Skeletal muscle tissue (tissue), 3 donors: ENCODE measurements at regions not wholly inside any gene's neighbourhood (a gene's known extent, or its start where the extent isn't known, plus 50 kb on each side); places are given as distances from the start of the nearest gene placed in this dataset.
A peak's percentile ranks its signal among the peaks of the same experiment; 100 is the strongest.

Experiments used
- H3K27ac ChIP-seq: one replicate; pipeline ENCODE4 v1.7.0; 2013; ENCODE audit warnings: mild to moderate bottlenecking, low read depth, low read length, inconsistent platforms
- H3K27me3 ChIP-seq, 3 donors: one replicate each; pipeline ENCODE4 v1.7.0; 2013; ENCODE audit warnings: low read length in 3 of 3; ENCODE audit not compliant: control insufficient read depth in 3 of 3, insufficient read depth in 3 of 3
- H3K36me3 ChIP-seq, 3 donors: one replicate each; pipeline ENCODE4 v1.7.0; 2013; ENCODE audit warnings: low read length in 3 of 3; ENCODE audit not compliant: control insufficient read depth in 3 of 3, insufficient read depth in 3 of 3
- H3K4me1 ChIP-seq, 3 donors: one replicate each; pipeline ENCODE4 v1.7.0; 2013; ENCODE audit warnings: low read length in 3 of 3, mild to moderate bottlenecking in 3 of 3; ENCODE audit not compliant: control insufficient read depth in 3 of 3, insufficient read depth in 3 of 3
- H3K4me3 ChIP-seq, 3 donors: one replicate each; pipeline ENCODE4 v1.7.0; 2013; ENCODE audit warnings: low read length in 3 of 3
- H3K9ac ChIP-seq, 3 donors: one replicate each; pipeline ENCODE4 v1.7.0; 2013; ENCODE audit warnings: low read length in 3 of 3, mild to moderate bottlenecking in 3 of 3, moderate library complexity in 2 of 3, low read depth in 1 of 3
- H3K9me3 ChIP-seq, 3 donors: one replicate each; pipeline ENCODE4 v1.7.0; 2013; ENCODE audit warnings: low read length in 3 of 3; ENCODE audit not compliant: control insufficient read depth in 3 of 3
- donor health status: Osteomylitis.

- Histone ChIP-seq H3K27ac (no peak overlapping the region), H3K36me3 (no peaks in the 10 kb centered on the region), H3K4me1 (no peaks in the 10 kb centered on the region), H3K27me3 (peaks cover 0 to 2% (median 0%) of the 10 kb centered on the region in 3 donors), H3K4me3 (no peak overlapping the region), H3K9ac (no peak overlapping the region), H3K9me3 (no peaks in the 10 kb centered on the region)
Observed at GRCh38 chr10:108523016-108523800, 1358.7 kb upstream of the SORCS1 start.

- Histone ChIP-seq H3K4me3 (no peak overlapping the region), H3K4me1 (no peaks in the 10 kb centered on the region), H3K9ac (no peak overlapping the region), H3K27me3 (peaks cover 0 to 2% (median 0%) of the 10 kb centered on the region in 3 donors), H3K36me3 (no peaks in the 10 kb centered on the region), H3K9me3 (no peaks in the 10 kb centered on the region), H3K27ac (no peak overlapping the region)
Observed at GRCh38 chr10:108521827-108522492, 1357.5 kb upstream of the SORCS1 start.

GRCh38 chr10:108515821-108516220 is 1351.3 kb upstream of the SORCS1 start:
- Histone ChIP-seq H3K9me3 (no peaks in the 10 kb centered on the region), H3K4me1 (no peaks in the 10 kb centered on the region), H3K9ac (no peak overlapping the region), H3K27ac (no peak overlapping the region), H3K27me3 (peaks cover 0 to 2% (median 0%) of the 10 kb centered on the region in 3 donors), H3K4me3 (no peak overlapping the region), H3K36me3 (no peaks in the 10 kb centered on the region)

GRCh38 chr10:108500396-108500795 is 1335.9 kb upstream of the SORCS1 start:
- H3K9ac ChIP-seq, result no peak overlapping the region
- H3K4me3 ChIP-seq, result no peak overlapping the region
- H3K9me3 ChIP-seq, result no peaks in the 10 kb centered on the region
- no peaks in the 10 kb centered on the region for H3K36me3 ChIP-seq
- no peak overlapping the region for H3K27ac ChIP-seq
- no peaks in the 10 kb centered on the region for H3K4me1 ChIP-seq
- H3K27me3 ChIP-seq, result no peaks in the 10 kb centered on the region

DNA sequence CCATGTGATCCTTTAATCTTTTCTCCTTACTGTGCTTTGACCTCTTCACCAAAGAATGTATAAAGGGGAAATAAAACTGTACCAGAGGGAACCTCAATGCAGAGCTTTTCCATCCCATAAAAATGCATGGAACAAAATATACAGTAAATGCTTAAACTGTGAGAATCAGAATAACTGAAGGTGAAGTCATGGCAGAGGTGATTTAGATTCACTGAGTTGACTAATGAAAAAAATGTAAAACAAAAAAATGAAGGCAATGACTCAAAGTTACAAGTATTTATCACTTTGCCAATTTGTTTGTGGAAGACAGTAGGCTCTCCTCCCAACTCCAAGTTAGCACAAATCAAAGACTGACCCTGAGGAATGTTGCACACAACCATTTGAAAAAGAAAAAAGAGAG is 1331.6 kb upstream of the SORCS1 start:
- Histone ChIP-seq H3K36me3 (no peaks in the 10 kb centered on the region), H3K9ac (no peak overlapping the region), H3K27me3 (no peaks in the 10 kb centered on the region), H3K27ac (no peak overlapping the region), H3K4me3 (no peak overlapping the region), H3K9me3 (no peaks in the 10 kb centered on the region), H3K4me1 (no peaks in the 10 kb centered on the region)

DNA sequence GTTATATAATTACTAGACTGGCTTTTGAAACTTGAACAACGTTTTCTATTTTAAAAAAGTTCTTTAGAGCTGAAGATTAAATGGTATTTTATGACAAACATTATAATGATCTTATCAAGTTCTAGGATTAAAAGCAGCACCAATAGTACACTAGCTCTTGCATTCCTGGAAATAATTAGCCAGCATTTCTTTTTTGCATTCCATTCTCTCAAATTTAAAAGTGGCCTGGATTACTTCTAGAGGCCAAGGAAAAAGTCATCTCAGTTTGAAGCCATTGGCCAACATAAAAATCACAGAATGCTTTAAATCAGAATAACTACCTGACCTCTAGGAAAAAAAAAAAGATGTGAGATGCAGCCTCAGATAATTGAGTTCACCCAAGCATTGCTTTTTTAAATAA is 1326.4 kb upstream of the SORCS1 start:
- Histone ChIP-seq H3K27ac (no peak overlapping the region), H3K9me3 (no peaks in the 10 kb centered on the region), H3K4me1 (no peaks in the 10 kb centered on the region), H3K4me3 (no peak overlapping the region), H3K36me3 (no peaks in the 10 kb centered on the region), H3K9ac (no peak overlapping the region), H3K27me3 (no peaks in the 10 kb centered on the region)

GRCh38 chr10:108471420-108471819 is 1306.9 kb upstream of the SORCS1 start:
- H3K9ac ChIP-seq, result no peak overlapping the region
- H3K9me3 ChIP-seq, result no peaks in the 10 kb centered on the region
- no peaks in the 10 kb centered on the region for H3K4me1 ChIP-seq
- peaks cover 0 to 4% (median 3%) of the 10 kb centered on the region in 3 donors for H3K27me3 ChIP-seq
- H3K27ac ChIP-seq, result no peak overlapping the region
- H3K36me3 ChIP-seq, result no peaks in the 10 kb centered on the region
- H3K4me3 ChIP-seq, result no peak overlapping the region

GRCh38 chr10:108469940-108470339 is 1305.4 kb upstream of the SORCS1 start:
- no peak overlapping the region for H3K4me3 ChIP-seq
- H3K27me3 ChIP-seq, result peaks cover 3 to 11% (median 4%) of the 10 kb centered on the region in 3 donors
- H3K27ac ChIP-seq, result no peak overlapping the region
- no peak overlapping the region for H3K9ac ChIP-seq
- H3K9me3 ChIP-seq, result no peaks in the 10 kb centered on the region
- no peaks in the 10 kb centered on the region for H3K36me3 ChIP-seq
- H3K4me1 ChIP-seq, result no peaks in the 10 kb centered on the region

- Histone ChIP-seq H3K9me3 (no peaks in the 10 kb centered on the region), H3K27ac (no peak overlapping the region), H3K4me3 (peak overlapping the region in 2 of 3 donors; percentile 13 to 31), H3K36me3 (no peaks in the 10 kb centered on the region), H3K27me3 (peaks cover 3 to 11% (median 4%) of the 10 kb centered on the region in 3 donors), H3K4me1 (no peaks in the 10 kb centered on the region), H3K9ac (no peak overlapping the region)
Observed at GRCh38 chr10:108465871-108466641, 1301.5 kb upstream of the SORCS1 start.

DNA sequence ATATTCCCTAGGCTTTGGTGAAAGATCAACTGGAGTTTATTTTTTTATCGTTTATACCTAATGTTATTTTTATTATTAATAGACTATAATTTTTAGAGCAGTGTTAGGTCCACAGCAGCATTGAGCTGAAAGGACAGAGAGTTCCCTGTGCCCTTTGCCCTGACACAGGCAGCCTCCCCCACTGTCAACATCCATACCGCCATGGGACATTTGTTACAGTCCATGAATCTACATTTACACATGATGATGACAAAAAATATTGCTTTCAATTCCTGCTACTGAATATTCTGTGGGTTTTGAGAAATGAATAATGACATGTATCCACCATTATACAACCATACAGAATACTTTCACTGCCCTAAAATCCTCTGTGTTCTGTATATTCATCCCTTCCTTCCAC is 1297.5 kb upstream of the SORCS1 start:
- Histone ChIP-seq H3K27ac (no peak overlapping the region), H3K4me3 (no peak overlapping the region), H3K27me3 (peaks cover under 1 to 11% (median 3%) of the 10 kb centered on the region in 3 donors), H3K36me3 (no peaks in the 10 kb centered on the region), H3K4me1 (no peaks in the 10 kb centered on the region), H3K9me3 (no peaks in the 10 kb centered on the region), H3K9ac (no peak overlapping the region)
